ENCODE measurements at regions not wholly inside any gene's neighbourhood (a gene's known extent, or its start where the extent isn't known, plus 50 kb on each side); places are given as distances from the start of the nearest gene placed in this dataset.
"Not testable (repeated sequence)": the region's sequence is repeated elsewhere in the genome, so short reads cannot be mapped to it uniquely, and the experiment has no call there.

DNA sequence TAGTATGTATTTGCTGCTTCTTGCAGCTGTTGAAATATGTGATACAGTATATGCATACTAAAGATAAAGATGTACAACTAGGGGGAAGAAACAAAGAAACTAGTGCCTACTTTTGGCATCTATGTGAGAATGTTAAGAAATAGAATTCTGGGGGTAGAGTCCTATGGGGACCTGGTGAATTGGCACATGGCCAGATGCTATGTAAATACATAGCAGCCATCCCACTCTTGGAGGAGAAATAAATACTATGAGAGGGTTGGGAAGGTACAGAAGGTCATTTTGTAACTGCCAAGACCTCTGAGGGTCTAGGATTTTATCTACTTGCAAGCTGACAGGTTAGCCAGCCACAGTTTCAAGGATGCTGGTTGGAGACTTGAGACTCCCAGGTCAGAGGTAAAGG lies 298.3 kb upstream of the TBL1XR1 start:
- no peak for TF ChIP-seq CTCF (IDR thresholded peaks at IDR 0.05)
- no peak for TF ChIP-seq POLR2A (IDR thresholded peaks at IDR 0.05)
- no peak for TF ChIP-seq POLR2AphosphoS5 (IDR thresholded peaks at IDR 0.05)
- H3K4me3 ChIP-seq, result no peak overlapping the region
- H3K4me1 ChIP-seq, result no peaks in the 10 kb centered on the region
- no peak for DNase-seq (ENCODE audit: low spot score in 2 of 2)
- H3K27ac ChIP-seq, result no peak overlapping the region
- no peaks in the 10 kb centered on the region for H3K36me3 ChIP-seq
- intact Hi-C loops (cut with DNase I; ENCODE audit: low total_unique reads), result no loop called here
- H3K27me3 ChIP-seq, result no peaks in the 10 kb centered on the region
- no peaks in the 10 kb centered on the region for H3K9me3 ChIP-seq

DNA sequence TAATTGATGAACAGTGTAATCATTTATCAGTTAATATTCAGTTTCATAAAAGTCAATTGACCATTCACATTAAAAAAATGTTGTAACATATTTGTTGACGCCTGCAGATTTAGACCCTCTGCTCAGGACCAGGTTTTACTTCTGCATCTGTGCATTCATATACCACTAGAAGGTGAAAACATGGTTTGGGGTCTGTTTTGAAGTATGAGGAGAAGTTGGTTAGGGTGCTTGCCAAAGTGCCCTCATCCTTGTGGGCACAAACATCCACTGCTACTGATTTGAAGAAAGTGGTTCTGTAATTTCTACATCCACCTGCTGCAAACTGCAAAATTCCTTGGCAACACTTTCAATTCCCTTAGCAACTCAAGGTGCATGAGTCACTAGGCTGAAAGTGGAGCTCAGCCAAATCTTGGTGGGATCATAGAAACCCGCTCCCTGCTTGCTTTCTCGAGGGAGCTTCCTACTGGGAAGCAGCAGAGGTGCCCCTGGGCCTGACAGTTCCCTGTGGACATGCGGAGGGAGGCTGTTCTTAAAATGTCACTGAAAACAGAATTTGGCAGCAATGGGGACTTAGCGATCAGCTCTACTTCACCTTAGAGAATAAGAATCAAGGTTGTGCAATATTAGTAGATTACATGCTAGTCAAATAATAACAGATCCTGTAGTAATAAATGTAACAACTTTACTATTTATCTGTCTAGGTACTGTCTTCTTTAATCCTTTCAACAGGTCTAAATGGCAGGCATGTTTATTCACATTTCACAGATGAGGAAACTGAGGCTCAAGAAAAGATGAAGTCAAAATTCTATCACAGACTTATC lies 301.0 kb upstream of the TBL1XR1 start:
- H3K36me3 ChIP-seq, result no peaks in the 10 kb centered on the region
- no peaks in the 10 kb centered on the region for H3K4me1 ChIP-seq
- H3K4me3 ChIP-seq, result peak overlapping the region in 1 of 3 donors; percentile 2
- no peaks in the 10 kb centered on the region for H3K27me3 ChIP-seq
- TF ChIP-seq POLR2A (IDR thresholded peaks at IDR 0.05) (no peak), POLR2AphosphoS5 (IDR thresholded peaks at IDR 0.05) (no peak), CTCF (IDR thresholded peaks at IDR 0.05) (no peak)
- DNase-seq (ENCODE audit: low spot score in 2 of 2), result no peak
- intact Hi-C loops (cut with DNase I; ENCODE audit: low total_unique reads), result no loop called here
- H3K27ac ChIP-seq, result peak overlapping the region in 1 of 2 donors; percentile 32
- no peaks in the 10 kb centered on the region for H3K9me3 ChIP-seq

- H3K4me3 ChIP-seq; intact Hi-C loops (cut with DNase I; ENCODE audit: low total_unique reads); H3K36me3 ChIP-seq; H3K9me3 ChIP-seq; DNase-seq (ENCODE audit: low spot score in 2 of 2); H3K27me3 ChIP-seq; H3K4me1 ChIP-seq; H3K27ac ChIP-seq: not testable (repeated sequence)
These were observed 301.8 kb upstream of the TBL1XR1 start for GRCh38 chr3:177499039-177499438.

DNA sequence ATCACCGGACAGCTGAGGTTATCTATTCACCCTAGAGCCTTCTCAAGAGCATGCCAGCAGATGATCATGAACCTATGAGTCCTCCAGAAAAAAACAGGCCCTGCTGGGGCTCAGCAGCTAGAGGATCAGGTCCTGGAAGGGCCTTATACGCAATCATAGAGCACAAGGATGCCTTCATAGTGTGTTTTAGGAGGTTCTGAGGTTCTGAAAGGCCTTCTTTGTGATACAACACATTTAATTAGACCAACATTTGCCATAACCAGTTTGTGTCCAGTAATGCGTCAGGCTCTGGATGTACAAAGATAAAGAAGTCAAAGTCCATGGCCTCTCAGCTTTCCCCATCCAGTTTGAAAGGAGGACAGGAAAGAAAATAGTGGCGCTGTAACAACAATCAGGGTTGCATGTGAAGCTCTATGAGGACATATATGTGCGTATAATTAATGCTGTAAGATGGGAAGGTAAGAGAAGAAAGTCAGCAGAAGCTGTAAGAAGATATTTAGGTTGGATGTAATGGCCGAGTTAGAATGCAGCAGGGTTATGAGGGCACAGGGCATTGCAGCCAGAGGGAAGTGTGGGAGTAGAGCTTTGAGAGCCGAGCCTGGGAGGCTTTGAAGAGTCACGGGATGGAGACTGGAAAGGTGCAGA lies 302.6 kb upstream of the TBL1XR1 start:
- Histone ChIP-seq H3K4me3 (no peak overlapping the region), H3K27ac (no peak overlapping the region), H3K27me3 (no peaks in the 10 kb centered on the region), H3K4me1 (no peaks in the 10 kb centered on the region), H3K36me3 (no peaks in the 10 kb centered on the region), H3K9me3 (no peaks in the 10 kb centered on the region)
- DNase-seq (ENCODE audit: low spot score in 2 of 2), result no peak
- intact Hi-C loops (cut with DNase I; ENCODE audit: low total_unique reads), result no loop called here
- TF ChIP-seq CTCF (IDR thresholded peaks at IDR 0.05), result no peak

GRCh38 chr3:177510693-177511216 lies 313.5 kb upstream of the TBL1XR1 start:
- H3K9me3 ChIP-seq, result no peaks in the 10 kb centered on the region
- TF ChIP-seq POLR2AphosphoS5 (IDR thresholded peaks at IDR 0.05) (no peak), CTCF (IDR thresholded peaks at IDR 0.05) (no peak), POLR2A (IDR thresholded peaks at IDR 0.05) (no peak)
- no peak for DNase-seq (ENCODE audit: low spot score in 2 of 2)
- H3K36me3 ChIP-seq, result no peaks in the 10 kb centered on the region
- H3K4me1 ChIP-seq, result no peaks in the 10 kb centered on the region
- intact Hi-C loops (cut with DNase I; ENCODE audit: low total_unique reads), result no loop called here
- H3K27ac ChIP-seq, result no peak overlapping the region
- H3K27me3 ChIP-seq, result no peaks in the 10 kb centered on the region
- H3K4me3 ChIP-seq, result no peak overlapping the region

Measured in breast epithelium (tissue), 4 donors.